NCI-H1417 (cell line): ENCODE measurements at regions not wholly inside any gene's neighbourhood (a gene's known extent, or its start where the extent isn't known, plus 50 kb on each side); places are given as distances from the start of the nearest gene placed in this dataset.

Source experiments
- DNase-seq, 3 experiments: peaks; one replicate each; lab custom pipeline; 2025; lab: John Stamatoyannopoulos, UW

GRCh38 chrX:97666890-97667289 is 783.2 kb downstream of the RPA4 start:
- DNase-seq: no peak

GRCh38 chrX:97668126-97668525 is 784.4 kb downstream of the RPA4 start:
- DNase-seq: no peak

- peak; percentile 24 to 96 (median 70) for DNase-seq
These were observed 788.4 kb downstream of the RPA4 start for GRCh38 chrX:97672138-97672537.

GRCh38 chrX:97672608-97673007 is 788.9 kb downstream of the RPA4 start:
- peak in 2 of 3 experiments; percentile 69 to 96 for DNase-seq

- peak in 1 of 3 experiments; percentile 51 for DNase-seq
These were observed 789.4 kb downstream of the RPA4 start for GRCh38 chrX:97673135-97673534.

- no peak for DNase-seq
These were observed 799.5 kb downstream of the RPA4 start for GRCh38 chrX:97682991-97683840.

- peak in 2 of 3 experiments; percentile 15 to 64 for DNase-seq
These were observed 802.0 kb downstream of the RPA4 start for GRCh38 chrX:97685753-97686152.

GRCh38 chrX:97691901-97692455 is 808.3 kb downstream of the RPA4 start:
- no peak for DNase-seq

- no peak for DNase-seq
These were observed 808.9 kb downstream of the RPA4 start for GRCh38 chrX:97692575-97692974.

- DNase-seq: no peak
These were observed 816.8 kb downstream of the RPA4 start for GRCh38 chrX:97700547-97700946.

GRCh38 chrX:97704474-97704873 is 820.8 kb downstream of the RPA4 start:
- no peak for DNase-seq

GRCh38 chrX:97704881-97705280 is 821.2 kb downstream of the RPA4 start:
- DNase-seq: peak in 2 of 3 experiments; percentile 5 to 31

GRCh38 chrX:97705936-97706335 is 822.2 kb downstream of the RPA4 start:
- no peak for DNase-seq

- DNase-seq: no peak
These were observed 830.4 kb downstream of the RPA4 start for GRCh38 chrX:97714072-97714471.

- no peak for DNase-seq
These were observed 844.5 kb downstream of the RPA4 start for GRCh38 chrX:97728215-97728614.

- DNase-seq: no peak
These were observed 856.3 kb downstream of the RPA4 start for GRCh38 chrX:97740044-97740443.

- no peak for DNase-seq
These were observed 857.2 kb downstream of the RPA4 start for GRCh38 chrX:97740886-97741285.

- no peak for DNase-seq
These were observed 859.3 kb downstream of the RPA4 start for GRCh38 chrX:97743014-97743413.

GRCh38 chrX:97747346-97747745 is 863.6 kb downstream of the RPA4 start:
- no peak for DNase-seq

- no peak for DNase-seq
These were observed 867.3 kb downstream of the RPA4 start for GRCh38 chrX:97751016-97751415.

GRCh38 chrX:97751735-97752134 is 868.0 kb downstream of the RPA4 start:
- no peak for DNase-seq

GRCh38 chrX:97756879-97757278 is 873.2 kb downstream of the RPA4 start:
- peak in 1 of 3 experiments; percentile 12 for DNase-seq

GRCh38 chrX:97763391-97763790 is 879.7 kb downstream of the RPA4 start:
- no peak for DNase-seq

- DNase-seq: no peak
These were observed 880.3 kb downstream of the RPA4 start for GRCh38 chrX:97763981-97764380.
